Activated T-helper 9 cell treated with anti-CD3 and anti-CD28 coated beads, Interleukin-2, amount 50 U/mL, for 16 hours (primary cell): ENCODE measurements at regions not wholly inside any gene's neighbourhood (a gene's known extent, or its start where the extent isn't known, plus 50 kb on each side); places are given as distances from the start of the nearest gene placed in this dataset.

Source experiments
- DNase-seq: peaks from one replicate; pipeline ENCODE4 v3.0.0-alpha.2; 2020; ENCODE audit warnings: low read depth

- DNase-seq = no peak
These were observed 93.4 kb downstream of the GLI2 start for GRCh38 chr2:120828829-120829632.

DNA sequence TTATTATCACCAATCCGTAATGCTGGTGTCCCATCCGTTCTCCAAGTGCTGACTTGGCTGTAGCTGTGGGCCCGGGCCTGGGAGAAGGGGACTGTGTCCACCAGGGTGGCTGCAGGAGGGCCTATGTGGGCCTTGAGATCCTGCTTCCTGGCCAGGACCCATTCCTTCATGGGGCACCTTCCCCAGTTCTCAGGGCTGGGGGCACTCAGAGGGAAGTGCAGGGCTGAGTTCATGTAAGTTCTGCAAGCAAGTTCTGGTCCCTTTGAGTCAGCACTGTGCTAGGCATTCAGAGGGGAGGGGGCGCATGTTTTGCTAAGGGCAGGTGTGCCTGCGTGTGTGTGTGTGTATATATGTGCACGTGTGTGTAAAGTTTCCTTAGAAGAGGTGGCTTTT is 94.0 kb downstream of the GLI2 start:
- no peak for DNase-seq

DNA sequence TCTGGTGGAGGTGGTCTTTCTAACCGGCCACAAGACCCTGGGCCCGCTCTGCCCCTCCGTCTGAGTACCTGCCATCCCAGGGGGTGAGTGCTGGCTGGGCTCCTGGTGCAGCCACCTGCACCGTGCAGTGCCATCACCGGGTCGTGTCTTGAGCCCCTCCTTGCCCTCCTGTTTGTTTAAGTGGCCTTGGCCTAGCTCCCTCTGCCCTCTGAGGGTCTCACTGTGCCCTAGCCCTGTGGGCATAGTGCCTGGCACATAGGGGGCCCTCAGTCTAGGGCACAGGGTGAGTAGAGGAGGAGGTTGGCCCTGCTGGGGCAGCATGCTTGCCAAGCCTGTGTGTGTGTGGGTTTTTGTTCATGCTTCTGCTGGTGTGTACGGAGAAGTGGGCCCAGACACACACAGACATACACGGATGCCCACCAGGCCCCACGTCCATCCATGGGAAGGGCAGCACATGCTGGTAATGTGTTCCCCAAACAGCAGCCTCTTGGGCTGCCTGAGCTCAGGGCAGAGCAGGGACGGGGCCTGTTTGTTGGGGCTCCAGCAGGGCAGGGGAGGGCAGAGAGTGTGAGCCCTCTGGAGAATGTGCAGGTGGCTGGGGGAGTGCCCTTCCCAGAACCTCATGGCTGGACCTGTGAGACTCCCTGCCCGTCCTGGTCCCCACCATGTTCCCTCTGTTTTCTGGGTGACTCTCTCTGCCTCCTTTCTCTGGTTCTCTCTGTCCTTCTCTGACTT is 94.6 kb downstream of the GLI2 start:
- no peak for DNase-seq

- DNase-seq = no peak
These were observed 95.4 kb downstream of the GLI2 start for GRCh38 chr2:120831086-120831485.

GRCh38 chr2:120831891-120832290 is 96.2 kb downstream of the GLI2 start:
- DNase-seq = no peak

- DNase-seq = no peak
These were observed 96.8 kb downstream of the GLI2 start for GRCh38 chr2:120832296-120833070.

GRCh38 chr2:120833127-120833675 is 97.5 kb downstream of the GLI2 start:
- DNase-seq = no peak

DNA sequence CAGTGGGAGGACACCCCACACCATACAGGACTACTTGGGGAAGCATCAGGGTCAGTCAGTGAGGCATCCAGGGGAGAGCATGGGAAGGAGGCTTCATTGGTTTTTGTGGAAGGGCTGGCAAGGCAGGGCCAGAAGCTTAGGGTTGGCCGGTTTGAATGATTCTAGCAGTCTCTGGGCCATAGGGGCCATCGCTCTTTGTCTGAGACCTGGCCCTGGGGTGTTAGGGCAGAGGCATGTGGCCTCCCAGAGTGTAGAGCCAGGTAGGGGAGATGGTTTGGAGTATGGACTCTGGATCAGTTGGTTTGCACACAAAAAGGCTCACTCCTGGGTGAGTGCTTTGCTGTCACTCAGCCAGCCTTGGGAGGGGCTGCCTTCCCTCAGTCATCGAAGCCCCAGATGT is 98.5 kb downstream of the GLI2 start:
- no peak for DNase-seq

GRCh38 chr2:120836281-120836680 is 100.6 kb downstream of the GLI2 start:
- no peak for DNase-seq

DNA sequence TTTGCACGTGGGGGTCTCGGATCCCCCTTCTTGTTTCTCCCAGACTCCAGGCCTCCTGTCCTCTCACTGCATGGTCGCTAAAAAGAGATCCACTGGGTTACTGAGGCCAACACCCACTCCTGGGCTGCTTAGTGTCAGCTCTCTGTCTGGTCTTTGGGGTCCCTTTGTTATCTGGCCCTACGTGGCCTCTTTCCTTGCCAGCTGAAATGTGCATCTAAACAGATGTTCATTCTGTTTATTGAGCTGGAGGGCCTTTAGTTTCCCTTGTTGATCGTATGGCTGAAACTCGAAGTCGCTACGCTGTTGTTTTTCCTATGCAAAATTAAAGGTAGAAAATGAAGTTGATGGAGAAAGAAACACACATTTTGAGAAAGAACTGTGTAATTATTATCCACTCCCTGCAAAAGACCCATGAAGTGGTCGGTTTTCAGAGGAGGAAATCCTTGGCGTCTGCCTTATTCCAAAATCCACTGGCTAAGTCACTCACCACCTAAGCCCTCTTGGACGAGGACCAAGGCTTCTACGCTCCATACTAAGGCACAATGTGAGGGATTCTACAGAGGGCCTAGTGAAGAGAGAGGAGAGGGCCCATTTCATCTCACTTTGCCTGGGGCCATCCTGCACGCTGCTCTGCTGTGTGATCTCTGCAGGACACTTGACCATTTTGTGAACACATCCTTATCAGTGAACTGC is 105.3 kb downstream of the GLI2 start:
- no peak for DNase-seq

DNA sequence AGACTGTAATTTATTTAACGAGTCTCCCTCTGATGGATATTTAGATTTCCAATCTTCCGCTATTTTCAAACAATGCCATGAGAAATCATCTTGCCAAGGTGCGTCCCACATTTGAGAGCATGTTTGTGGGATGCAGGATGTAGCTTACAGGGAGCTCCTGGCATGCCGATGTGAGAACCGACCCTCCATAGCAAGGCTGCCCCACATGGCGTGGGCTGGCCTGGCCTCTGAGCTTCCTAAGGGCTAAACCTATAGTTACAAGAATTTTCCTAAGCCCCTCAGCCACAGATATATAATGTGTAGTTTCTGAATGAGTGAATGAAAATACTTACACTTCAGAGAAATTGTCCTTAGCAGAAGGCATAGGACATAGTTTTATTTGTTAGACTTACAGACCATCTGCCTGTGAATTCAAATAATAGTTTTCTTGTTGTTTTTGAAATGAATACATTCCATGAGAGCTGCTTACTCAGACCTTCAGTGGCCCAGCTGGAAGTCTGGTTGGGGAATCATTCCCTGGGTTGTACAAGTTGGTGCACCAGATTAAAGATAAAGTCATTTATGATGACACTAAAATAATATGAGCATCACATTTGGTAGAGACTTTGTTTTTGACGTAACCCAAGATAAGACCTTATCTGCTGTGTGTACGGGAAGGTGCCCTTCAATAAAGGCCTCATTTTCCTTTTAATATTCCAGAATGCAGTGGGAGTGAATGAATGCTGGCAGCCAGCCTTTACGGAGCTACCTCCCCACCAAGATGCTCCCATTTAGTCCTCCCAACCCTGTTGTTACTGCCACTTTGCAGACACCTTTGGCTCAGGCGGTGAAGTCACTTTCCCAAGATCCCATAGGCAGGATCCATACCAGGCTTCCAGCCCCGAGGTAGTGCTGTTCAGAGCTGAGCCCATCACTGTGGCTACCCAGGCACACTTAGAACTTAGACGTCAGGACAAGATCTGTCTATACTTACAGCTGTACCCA is 107.1 kb downstream of the GLI2 start:
- DNase-seq = no peak

GRCh38 chr2:120844070-120844738 is 108.5 kb downstream of the GLI2 start:
- DNase-seq = no peak

- DNase-seq = no peak
These were observed 109.6 kb downstream of the GLI2 start for GRCh38 chr2:120845277-120845676.

- DNase-seq = no peak
These were observed 110.9 kb downstream of the GLI2 start for GRCh38 chr2:120846406-120847095.

DNA sequence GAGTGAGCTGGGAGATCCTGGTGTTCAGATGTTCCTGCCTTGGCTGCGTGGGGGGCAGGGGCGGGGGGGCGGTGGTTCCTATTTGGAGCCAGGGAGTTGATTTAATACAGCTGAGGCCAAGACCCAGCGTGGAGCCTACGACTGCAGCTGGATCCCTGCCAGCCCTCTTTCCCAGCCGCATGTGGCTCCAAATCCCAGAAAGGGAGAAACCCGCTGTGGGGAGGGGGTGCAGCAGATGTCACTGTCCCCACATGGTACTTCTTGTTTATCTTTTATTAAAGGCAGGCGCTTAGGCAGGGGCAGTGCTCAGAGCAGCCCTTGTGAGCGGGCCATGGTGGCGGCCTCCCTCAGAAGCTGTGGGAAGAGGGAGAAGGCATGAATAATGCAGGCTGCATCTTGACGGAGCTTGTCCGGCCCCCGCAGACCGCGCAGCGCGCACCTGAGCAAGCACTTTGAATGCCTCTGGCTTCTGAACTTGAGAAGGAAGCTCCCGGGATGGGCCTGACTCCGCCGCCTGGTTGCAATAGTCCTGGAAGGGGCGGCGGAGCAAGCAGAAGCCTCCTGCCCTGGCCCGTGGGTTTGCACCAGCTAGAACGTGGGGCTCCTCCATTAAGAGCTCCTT is 112.1 kb downstream of the GLI2 start:
- no peak for DNase-seq

DNA sequence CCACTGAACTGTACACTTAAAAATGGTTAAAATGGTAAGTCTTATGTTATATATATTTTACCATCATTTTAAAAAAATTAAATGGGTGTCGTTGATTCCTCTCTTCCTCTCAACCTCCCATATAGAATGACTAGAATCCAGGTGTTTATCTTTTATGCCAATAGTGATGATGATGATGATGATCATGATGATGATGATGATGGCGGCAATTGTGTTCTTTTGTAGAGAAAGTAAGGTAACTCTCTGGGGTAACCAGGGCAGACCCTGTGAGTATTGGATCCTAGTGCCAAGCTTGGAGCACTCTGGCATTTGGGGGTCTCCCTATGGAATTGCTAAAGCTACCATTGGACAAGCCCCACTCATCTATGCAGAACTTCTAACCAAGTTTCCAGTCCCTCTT is 113.6 kb downstream of the GLI2 start:
- no peak for DNase-seq

DNA sequence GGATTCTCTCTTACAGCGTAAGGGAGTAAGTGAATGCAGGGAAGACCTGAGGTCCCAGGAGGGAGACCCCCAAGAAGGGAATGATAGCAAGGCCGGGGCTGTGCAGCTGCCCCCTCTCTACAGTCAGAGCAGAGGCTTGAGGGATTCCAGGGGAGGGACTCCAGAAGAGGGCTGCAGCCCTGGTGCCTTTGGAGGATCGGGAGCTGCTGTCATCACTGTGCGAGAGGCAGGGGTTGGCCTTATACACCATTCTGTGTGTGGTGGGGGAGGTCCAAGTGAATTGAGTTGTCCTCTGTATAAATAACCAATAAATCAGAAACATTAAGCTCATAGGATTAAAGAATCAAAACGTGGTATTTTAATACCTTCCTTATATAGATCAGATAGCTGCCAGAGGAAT is 114.9 kb downstream of the GLI2 start:
- no peak for DNase-seq

DNA sequence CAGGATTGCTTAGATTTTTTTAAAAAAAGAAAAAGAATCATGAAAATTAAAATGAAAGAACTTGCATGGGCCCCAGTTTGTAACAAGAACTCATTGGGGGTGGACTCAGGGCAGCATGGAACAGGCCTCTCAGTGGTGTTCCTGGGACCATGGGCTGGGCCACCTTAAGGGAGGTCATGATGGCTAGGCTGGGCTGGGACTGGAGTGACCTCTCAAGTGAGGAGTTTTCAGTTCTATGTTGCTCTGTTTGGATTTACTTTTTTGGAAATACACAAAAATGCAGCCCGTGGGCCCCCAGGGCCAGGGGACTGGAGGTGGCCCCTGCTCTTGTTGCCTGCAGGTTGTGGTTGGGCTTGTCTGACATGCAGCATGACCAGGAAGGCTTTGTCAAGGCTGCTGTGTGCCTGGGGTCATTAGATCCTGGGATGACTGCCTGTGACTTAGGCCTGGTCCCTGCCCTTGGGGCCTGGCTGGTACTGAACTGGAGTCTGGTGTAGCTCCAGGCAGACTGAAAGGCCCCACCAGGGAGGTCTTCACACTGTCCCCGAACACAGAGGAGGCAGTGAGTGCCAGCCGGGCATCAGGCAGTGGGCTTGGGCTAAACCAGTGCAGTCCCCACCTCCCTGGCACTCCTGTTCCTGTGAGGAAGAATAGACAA is 115.6 kb downstream of the GLI2 start:
- DNase-seq = no peak
